ENCODE measurements at regions not wholly inside any gene's neighbourhood (a gene's known extent, or its start where the extent isn't known, plus 50 kb on each side); places are given as distances from the start of the nearest gene placed in this dataset.

- CTCF ChIA-PET: interaction anchor here (0.7 to 17.3 kb wide), 32 partner anchors 7 to 585 kb away, joined by 3 to 253 read pairs (median 7); partner anchors contain the start of genes IL12A and SCHIP1
- no peak overlapping the region for H3K4me3 ChIP-seq (ENCODE audit: low read depth, low read length)
- DNase-seq (ENCODE audit: low read depth, low spot score): no peak
- POLR2A ChIA-PET: no interaction called here
- no peak for TF ChIP-seq CTCF (IDR thresholded peaks at IDR 0.05; ENCODE audit: insufficient read depth, low read length, missing control alignments)
These were observed 159.6 kb upstream of the IL12A start for GRCh38 chr3:159829056-159829455.

- TF ChIP-seq CTCF (IDR thresholded peaks at IDR 0.05; ENCODE audit: insufficient read depth, low read length, missing control alignments): no peak
- no peak overlapping the region for H3K4me3 ChIP-seq (ENCODE audit: low read depth, low read length)
- POLR2A ChIA-PET: no interaction called here
- CTCF ChIA-PET: interaction anchor here (0.7 to 17.3 kb wide), 17 partner anchors 10 to 221 kb away, joined by 3 to 253 read pairs (median 13); partner anchors contain the start of gene SCHIP1
- no peak for DNase-seq (ENCODE audit: low read depth, low spot score)
These were observed 159.0 kb upstream of the IL12A start for GRCh38 chr3:159829539-159830227.

GRCh38 chr3:159830523-159831154 lies 158.0 kb upstream of the IL12A start:
- no peak for TF ChIP-seq CTCF (IDR thresholded peaks at IDR 0.05; ENCODE audit: insufficient read depth, low read length, missing control alignments)
- DNase-seq (ENCODE audit: low read depth, low spot score): no peak
- no peak overlapping the region for H3K4me3 ChIP-seq (ENCODE audit: low read depth, low read length)
- ChIA-PET POLR2A (no interaction called here), CTCF (interaction anchor here (0.6 to 17.3 kb wide), 11 partner anchors 11 to 174 kb away, joined by 3 to 253 read pairs (median 20); no protein-coding TSS in a partner anchor)

GRCh38 chr3:159831466-159831865 lies 157.2 kb upstream of the IL12A start:
- no peak for TF ChIP-seq CTCF (IDR thresholded peaks at IDR 0.05; ENCODE audit: insufficient read depth, low read length, missing control alignments)
- CTCF ChIA-PET: interaction anchor here (0.6 to 17.3 kb wide), 7 partner anchors 10 to 174 kb away, joined by 3 to 253 read pairs (median 10); no protein-coding TSS in a partner anchor
- POLR2A ChIA-PET: no interaction called here
- H3K4me3 ChIP-seq (ENCODE audit: low read depth, low read length): no peak overlapping the region
- no peak for DNase-seq (ENCODE audit: low read depth, low spot score)

GRCh38 chr3:159832024-159832423 lies 156.6 kb upstream of the IL12A start:
- CTCF ChIA-PET: interaction anchor here (1.1 to 17.3 kb wide), 6 partner anchors 17 to 173 kb away, joined by 3 to 253 read pairs (median 16); no protein-coding TSS in a partner anchor
- TF ChIP-seq CTCF (IDR thresholded peaks at IDR 0.05; ENCODE audit: insufficient read depth, low read length, missing control alignments): no peak
- no peak for DNase-seq (ENCODE audit: low read depth, low spot score)
- no peak overlapping the region for H3K4me3 ChIP-seq (ENCODE audit: low read depth, low read length)
- POLR2A ChIA-PET: no interaction called here

GRCh38 chr3:159835126-159835525 lies 153.5 kb upstream of the IL12A start:
- H3K4me3 ChIP-seq (ENCODE audit: low read depth, low read length): no peak overlapping the region
- no peak for DNase-seq (ENCODE audit: low read depth, low spot score)
- CTCF ChIA-PET: interaction anchor here (1.0 to 17.3 kb wide), 2 partner anchors 50 to 170 kb away, joined by 3 to 253 read pairs; no protein-coding TSS in a partner anchor
- POLR2A ChIA-PET: no interaction called here
- TF ChIP-seq CTCF (IDR thresholded peaks at IDR 0.05; ENCODE audit: insufficient read depth, low read length, missing control alignments): no peak

Measured in AG04449 (cell line).